ENCODE measurements at regions not wholly inside any gene's neighbourhood (a gene's known extent, or its start where the extent isn't known, plus 50 kb on each side); places are given as distances from the start of the nearest gene placed in this dataset.

- TF ChIP-seq CTCF (IDR thresholded peaks at IDR 0.05) (no peak), ZFX (IDR thresholded peaks at IDR 0.05; ENCODE audit: borderline replicate concordance) (no peak)
Measured at GRCh38 chr6:169310983-169311382, 57.3 kb upstream of the THBS2 start.

Data from 22Rv1 (cell line).